ENCODE measurements at regions not wholly inside any gene's neighbourhood (a gene's known extent, or its start where the extent isn't known, plus 50 kb on each side); places are given as distances from the start of the nearest gene placed in this dataset.
"Not testable (repeated sequence)": the region's sequence is repeated elsewhere in the genome, so short reads cannot be mapped to it uniquely, and the experiment has no call there.

- Mint-ChIP-seq H3K4me3 (no peak overlapping the region), H3K36me3 (no peaks in the 10 kb centered on the region), H3K27ac (no peak overlapping the region), H3K4me1 (no peaks in the 10 kb centered on the region), H3K27me3 (no peaks in the 10 kb centered on the region), H3K9me3 (no peaks in the 10 kb centered on the region)
Measured at GRCh38 chr21:28151758-28152157, 840.9 kb downstream of the LTN1 start.

GRCh38 chr21:28150778-28151177, 841.9 kb downstream of the LTN1 start:
- Mint-ChIP-seq H3K36me3 (no peaks in the 10 kb centered on the region), H3K27ac (no peak overlapping the region), H3K4me1 (no peaks in the 10 kb centered on the region), H3K27me3 (no peaks in the 10 kb centered on the region), H3K4me3 (no peak overlapping the region), H3K9me3 (no peaks in the 10 kb centered on the region)

GRCh38 chr21:28148400-28149064, 844.1 kb downstream of the LTN1 start:
- H3K4me3 Mint-ChIP-seq = no peak overlapping the region
- H3K9me3 Mint-ChIP-seq = no peaks in the 10 kb centered on the region

GRCh38 chr21:28144653-28145052, 848.0 kb downstream of the LTN1 start:
- Mint-ChIP-seq H3K4me3 (no peak overlapping the region), H3K4me1 (no peaks in the 10 kb centered on the region), H3K27ac (no peak overlapping the region), H3K36me3 (no peaks in the 10 kb centered on the region), H3K27me3 (peaks cover 1% of the 10 kb centered on the region), H3K9me3 (no peaks in the 10 kb centered on the region)

More at GRCh38 chr21:28148400-28149064, 844.1 kb downstream of the LTN1 start:
- Mint-ChIP-seq H3K27ac (no peak overlapping the region), H3K36me3 (no peaks in the 10 kb centered on the region), H3K27me3 (no peaks in the 10 kb centered on the region), H3K4me1 (no peaks in the 10 kb centered on the region)

- H3K27me3 Mint-ChIP-seq = peaks cover 1% of the 10 kb centered on the region
- no peaks in the 10 kb centered on the region for H3K9me3 Mint-ChIP-seq
- no peak overlapping the region for H3K27ac Mint-ChIP-seq
- no peaks in the 10 kb centered on the region for H3K36me3 Mint-ChIP-seq
- no peaks in the 10 kb centered on the region for H3K4me1 Mint-ChIP-seq
- no peak overlapping the region for H3K4me3 Mint-ChIP-seq
Measured at GRCh38 chr21:28144089-28144488, 848.6 kb downstream of the LTN1 start.

- H3K27me3 Mint-ChIP-seq = peaks cover 1% of the 10 kb centered on the region
- no peaks in the 10 kb centered on the region for H3K4me1 Mint-ChIP-seq
- no peaks in the 10 kb centered on the region for H3K36me3 Mint-ChIP-seq
- H3K27ac Mint-ChIP-seq = no peak overlapping the region
- H3K4me3 Mint-ChIP-seq = no peak overlapping the region
- H3K9me3 Mint-ChIP-seq = no peaks in the 10 kb centered on the region
Measured at GRCh38 chr21:28142697-28143096, 850.0 kb downstream of the LTN1 start.

- no peaks in the 10 kb centered on the region for H3K36me3 Mint-ChIP-seq
- no peaks in the 10 kb centered on the region for H3K4me1 Mint-ChIP-seq
- H3K4me3 Mint-ChIP-seq = no peak overlapping the region
- H3K27ac Mint-ChIP-seq = no peak overlapping the region
- no peaks in the 10 kb centered on the region for H3K9me3 Mint-ChIP-seq
- H3K27me3 Mint-ChIP-seq = peaks cover 1% of the 10 kb centered on the region
Measured at GRCh38 chr21:28138272-28138671, 854.4 kb downstream of the LTN1 start.

GRCh38 chr21:28136656-28137255, 855.9 kb downstream of the LTN1 start:
- Mint-ChIP-seq H3K4me1 (no peaks in the 10 kb centered on the region), H3K9me3 (no peaks in the 10 kb centered on the region), H3K4me3 (no peak overlapping the region), H3K36me3 (no peaks in the 10 kb centered on the region), H3K27ac (no peak overlapping the region), H3K27me3 (no peaks in the 10 kb centered on the region)

GRCh38 chr21:28135646-28136045, 857.0 kb downstream of the LTN1 start:
- H3K4me3 Mint-ChIP-seq = no peak overlapping the region
- H3K36me3 Mint-ChIP-seq = no peaks in the 10 kb centered on the region
- no peak overlapping the region for H3K27ac Mint-ChIP-seq

GRCh38 chr21:28133116-28133515, 859.6 kb downstream of the LTN1 start:
- Mint-ChIP-seq H3K36me3 (no peaks in the 10 kb centered on the region), H3K9me3 (no peaks in the 10 kb centered on the region), H3K4me1 (no peaks in the 10 kb centered on the region), H3K27me3 (no peaks in the 10 kb centered on the region), H3K4me3 (no peak overlapping the region), H3K27ac (no peak overlapping the region)

More at GRCh38 chr21:28135646-28136045, 857.0 kb downstream of the LTN1 start:
- H3K4me1 Mint-ChIP-seq = no peaks in the 10 kb centered on the region
- H3K9me3 Mint-ChIP-seq = no peaks in the 10 kb centered on the region
- H3K27me3 Mint-ChIP-seq = no peaks in the 10 kb centered on the region

- Mint-ChIP-seq H3K9me3 (no peaks in the 10 kb centered on the region), H3K36me3 (no peaks in the 10 kb centered on the region)
Measured at GRCh38 chr21:28132713-28133112, 860.0 kb downstream of the LTN1 start.

GRCh38 chr21:28127175-28127785, 865.4 kb downstream of the LTN1 start:
- no peak overlapping the region for H3K27ac Mint-ChIP-seq

More at GRCh38 chr21:28132713-28133112, 860.0 kb downstream of the LTN1 start:
- Mint-ChIP-seq H3K27ac (no peak overlapping the region), H3K4me3 (no peak overlapping the region), H3K4me1 (no peaks in the 10 kb centered on the region), H3K27me3 (no peaks in the 10 kb centered on the region)

GRCh38 chr21:28126521-28127174, 866.0 kb downstream of the LTN1 start:
- H3K9me3 Mint-ChIP-seq = no peaks in the 10 kb centered on the region
- no peaks in the 10 kb centered on the region for H3K4me1 Mint-ChIP-seq
- H3K27ac Mint-ChIP-seq = no peak overlapping the region
- no peak overlapping the region for H3K4me3 Mint-ChIP-seq
- no peaks in the 10 kb centered on the region for H3K36me3 Mint-ChIP-seq
- H3K27me3 Mint-ChIP-seq = no peaks in the 10 kb centered on the region

More at GRCh38 chr21:28127175-28127785, 865.4 kb downstream of the LTN1 start:
- Mint-ChIP-seq H3K36me3 (no peaks in the 10 kb centered on the region), H3K27me3 (no peaks in the 10 kb centered on the region), H3K4me1 (no peaks in the 10 kb centered on the region), H3K4me3 (no peak overlapping the region), H3K9me3 (no peaks in the 10 kb centered on the region)

- H3K27me3 Mint-ChIP-seq = no peaks in the 10 kb centered on the region
- peaks cover 6% of the 10 kb centered on the region for H3K9me3 Mint-ChIP-seq
- H3K36me3 Mint-ChIP-seq = no peaks in the 10 kb centered on the region
- no peak overlapping the region for H3K4me3 Mint-ChIP-seq
- no peaks in the 10 kb centered on the region for H3K4me1 Mint-ChIP-seq
- no peak overlapping the region for H3K27ac Mint-ChIP-seq
Measured at GRCh38 chr21:28124541-28124940, 868.1 kb downstream of the LTN1 start.

GRCh38 chr21:28118570-28118969, 874.1 kb downstream of the LTN1 start:
- Mint-ChIP-seq H3K4me1 (no peaks in the 10 kb centered on the region), H3K4me3 (no peak overlapping the region), H3K27me3 (no peaks in the 10 kb centered on the region), H3K27ac (no peak overlapping the region), H3K36me3 (no peaks in the 10 kb centered on the region), H3K9me3 (peaks cover 6% of the 10 kb centered on the region)

- H3K36me3 Mint-ChIP-seq, H3K27me3 Mint-ChIP-seq, H3K4me3 Mint-ChIP-seq, H3K4me1 Mint-ChIP-seq, H3K27ac Mint-ChIP-seq, H3K9me3 Mint-ChIP-seq: not testable (repeated sequence)
Measured at GRCh38 chr21:28114986-28115385, 877.7 kb downstream of the LTN1 start.

Data from activated naive CD4-positive, alpha-beta T cell treated with anti-CD3 and anti-CD28 coated beads, Interleukin-2, amount 50 U/mL, for 24 hours (primary cell).